GM19239 (cell line): ENCODE measurements at regions not wholly inside any gene's neighbourhood (a gene's known extent, or its start where the extent isn't known, plus 50 kb on each side); places are given as distances from the start of the nearest gene placed in this dataset.
"Not testable (repeated sequence)": the region's sequence is repeated elsewhere in the genome, so short reads cannot be mapped to it uniquely, and the experiment has no call there.

Experiments
- DNase-seq: peaks from one replicate; pipeline ENCODE4 v3.0.0; 2011; ENCODE audit warnings: low spot score; ENCODE audit not compliant: insufficient read length
- FAIRE-seq: peaks from 2 replicates; lab custom pipeline; 2011; peaks lifted over from hg19 to GRCh38; lab: Jason Lieb, UNC

- FAIRE-seq, DNase-seq: not testable (repeated sequence)
Observed at GRCh38 chr6:26720663-26721218, 61.2 kb upstream of the ZNF322 start.

GRCh38 chr6:26730019-26730766 lies 70.6 kb upstream of the ZNF322 start:
- not testable (repeated sequence) for DNase-seq, FAIRE-seq

- DNase-seq, FAIRE-seq: not testable (repeated sequence)
Observed at GRCh38 chr6:26734776-26735472, 75.4 kb upstream of the ZNF322 start.

- FAIRE-seq: no peak
- no peak for DNase-seq
Observed at GRCh38 chr6:26739811-26740210, 80.3 kb upstream of the ZNF322 start.

GRCh38 chr6:26743157-26743821 lies 83.7 kb upstream of the ZNF322 start:
- DNase-seq: no peak
- FAIRE-seq: no peak

GRCh38 chr6:26743941-26744699 lies 84.6 kb upstream of the ZNF322 start:
- DNase-seq (no peak), FAIRE-seq (no peak)

- not testable (repeated sequence) for DNase-seq, FAIRE-seq
Observed at GRCh38 chr6:26744837-26745282, 85.3 kb upstream of the ZNF322 start.

- not testable (repeated sequence) for FAIRE-seq
Observed at GRCh38 chr6:26745964-26746363, 86.4 kb upstream of the ZNF322 start.

GRCh38 chr6:26749126-26749758 lies 89.7 kb upstream of the ZNF322 start:
- FAIRE-seq, DNase-seq: not testable (repeated sequence)

More at GRCh38 chr6:26745964-26746363, 86.4 kb upstream of the ZNF322 start:
- DNase-seq: not testable (repeated sequence)

- not testable (repeated sequence) for FAIRE-seq, DNase-seq
Observed at GRCh38 chr6:26749759-26750126, 90.2 kb upstream of the ZNF322 start.

- FAIRE-seq: no peak
- DNase-seq: no peak
Observed at GRCh38 chr6:26754212-26754611, 94.7 kb upstream of the ZNF322 start.

GRCh38 chr6:26754801-26755200 lies 95.3 kb upstream of the ZNF322 start:
- not testable (repeated sequence) for DNase-seq, FAIRE-seq

GRCh38 chr6:26756067-26756805 lies 96.7 kb upstream of the ZNF322 start:
- DNase-seq, FAIRE-seq: not testable (repeated sequence)

- not testable (repeated sequence) for FAIRE-seq, DNase-seq
Observed at GRCh38 chr6:26766203-26766902, 106.8 kb upstream of the ZNF322 start.

GRCh38 chr6:26770941-26771666 lies 111.6 kb upstream of the ZNF322 start:
- not testable (repeated sequence) for FAIRE-seq, DNase-seq

GRCh38 chr6:26773414-26773813 lies 113.9 kb upstream of the ZNF322 start:
- not testable (repeated sequence) for FAIRE-seq, DNase-seq

GRCh38 chr6:26780563-26780962 lies 121.0 kb upstream of the ZNF322 start:
- not testable (repeated sequence) for FAIRE-seq, DNase-seq
